GM21723 (cell line): ENCODE measurements at regions not wholly inside any gene's neighbourhood (a gene's known extent, or its start where the extent isn't known, plus 50 kb on each side); places are given as distances from the start of the nearest gene placed in this dataset.
"Not testable (repeated sequence)": the region's sequence is repeated elsewhere in the genome, so short reads cannot be mapped to it uniquely, and the experiment has no call there.

ENCODE experiments used
- ATAC-seq: cut with Tn5 transposase; IDR thresholded peaks from one replicate; pipeline ENCODE4 v1.9.1; 2021; ENCODE audit warnings: mild to moderate bottlenecking, moderate library complexity; ENCODE audit not compliant: unreplicated experiment

DNA sequence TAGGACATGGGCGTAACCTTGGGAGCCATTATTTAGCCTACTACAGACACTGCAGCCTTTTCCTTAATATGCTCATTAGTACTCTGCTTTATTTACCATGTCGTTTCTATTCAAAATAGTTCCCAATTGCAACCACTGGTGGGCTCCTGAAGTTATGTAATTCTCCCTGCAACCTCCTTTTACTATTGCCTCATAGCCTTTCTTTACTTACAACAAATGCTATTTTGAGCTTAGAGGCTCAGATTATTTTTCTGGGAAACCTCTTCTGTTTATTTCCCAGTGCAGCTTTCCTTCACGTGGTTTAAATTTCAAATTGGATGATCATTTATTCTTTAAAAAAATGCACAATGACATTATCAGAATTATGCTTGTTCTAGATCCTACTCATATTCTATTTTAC lies 492.3 kb upstream of the TMEFF2 start:
- no peak for ATAC-seq

- not testable (repeated sequence) for ATAC-seq
These were observed 487.8 kb upstream of the TMEFF2 start for GRCh38 chr2:192682511-192682910.

DNA sequence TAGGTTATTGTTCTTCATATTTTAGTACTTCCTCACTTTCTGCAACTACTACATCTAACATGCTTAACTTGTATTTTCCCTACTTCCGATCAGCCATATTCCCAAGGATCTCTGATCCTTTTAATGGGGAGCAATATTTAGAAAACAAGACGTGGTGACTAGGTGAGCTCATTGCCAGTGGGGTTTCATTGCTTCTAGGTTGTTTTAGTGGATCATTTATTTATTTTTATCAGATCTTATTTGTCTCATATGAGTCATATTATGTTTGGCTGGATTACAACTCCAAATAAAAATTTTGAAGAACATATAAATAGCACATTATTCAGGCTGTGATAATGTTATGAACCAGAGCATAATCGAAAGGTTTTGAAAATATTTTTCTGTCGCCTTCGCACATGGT lies 480.9 kb upstream of the TMEFF2 start:
- ATAC-seq, result no peak

DNA sequence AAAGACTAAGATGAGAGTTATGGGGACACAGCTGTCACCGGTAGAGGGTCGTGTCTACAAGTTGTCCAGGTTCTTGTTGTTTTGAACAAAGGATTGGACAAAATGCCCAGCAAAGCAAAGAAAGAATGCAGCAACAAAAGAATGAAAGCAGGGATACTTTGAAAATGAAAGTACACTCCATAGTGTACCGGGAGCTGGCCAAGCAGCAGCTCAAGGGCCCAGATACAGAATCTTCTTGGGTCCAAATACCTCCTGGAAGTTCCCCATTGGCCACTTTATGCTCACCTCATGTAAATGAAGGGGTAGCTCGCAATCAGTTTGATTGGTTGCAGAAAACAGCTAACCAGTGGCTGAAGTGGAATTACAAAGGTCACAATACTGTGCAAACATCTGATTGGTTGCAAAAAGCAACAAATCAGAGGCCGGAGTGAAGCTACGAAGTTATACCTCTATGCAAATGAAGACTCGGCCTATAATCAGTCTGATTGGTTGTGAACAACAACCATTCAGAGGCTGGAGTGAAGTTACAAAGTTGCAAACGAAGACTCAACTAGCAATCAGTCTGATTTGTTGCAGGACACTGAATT lies 474.9 kb upstream of the TMEFF2 start:
- ATAC-seq, result no peak

DNA sequence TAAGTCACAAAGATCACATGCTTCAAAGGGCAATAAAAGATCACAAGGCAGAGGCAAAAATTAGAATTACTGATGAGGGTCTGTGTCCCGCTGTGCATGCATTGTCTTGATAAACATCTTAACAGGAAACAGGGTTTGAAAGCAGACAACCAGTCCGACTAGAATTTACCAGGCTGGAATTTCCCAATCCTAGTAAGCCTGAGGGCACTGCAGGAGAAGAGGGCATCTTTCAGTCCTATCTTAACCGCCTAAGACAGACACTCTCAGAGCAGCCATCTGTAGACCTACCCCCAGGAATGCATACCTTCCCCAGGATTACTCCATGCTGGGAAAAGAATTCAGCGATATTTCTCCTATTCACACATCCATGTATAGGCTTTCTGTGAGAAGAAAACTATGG lies 465.8 kb upstream of the TMEFF2 start:
- not testable (repeated sequence) for ATAC-seq

GRCh38 chr2:192657362-192657761 lies 462.6 kb upstream of the TMEFF2 start:
- ATAC-seq, result no peak

DNA sequence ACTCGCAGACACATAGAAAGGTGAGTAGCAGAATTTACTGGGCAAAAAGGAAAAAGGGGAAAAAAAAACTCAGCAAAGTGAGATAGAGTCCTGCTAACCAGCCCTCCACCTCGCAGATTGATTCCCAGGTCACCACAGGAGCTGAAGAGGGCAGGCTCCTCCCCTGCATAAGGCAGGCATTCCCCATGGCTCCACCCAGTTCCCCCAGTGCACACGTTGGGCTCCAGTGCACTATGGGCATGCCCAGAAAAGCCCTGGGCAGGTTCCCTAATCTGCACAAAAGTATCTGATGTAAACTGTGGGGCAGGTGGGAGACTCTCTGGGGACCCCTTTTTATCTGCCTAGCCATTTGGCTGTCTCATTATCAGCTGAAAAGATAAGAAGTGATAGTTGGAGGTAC lies 461.2 kb upstream of the TMEFF2 start:
- no peak for ATAC-seq

GRCh38 chr2:192645811-192646598 lies 451.3 kb upstream of the TMEFF2 start:
- no peak for ATAC-seq

DNA sequence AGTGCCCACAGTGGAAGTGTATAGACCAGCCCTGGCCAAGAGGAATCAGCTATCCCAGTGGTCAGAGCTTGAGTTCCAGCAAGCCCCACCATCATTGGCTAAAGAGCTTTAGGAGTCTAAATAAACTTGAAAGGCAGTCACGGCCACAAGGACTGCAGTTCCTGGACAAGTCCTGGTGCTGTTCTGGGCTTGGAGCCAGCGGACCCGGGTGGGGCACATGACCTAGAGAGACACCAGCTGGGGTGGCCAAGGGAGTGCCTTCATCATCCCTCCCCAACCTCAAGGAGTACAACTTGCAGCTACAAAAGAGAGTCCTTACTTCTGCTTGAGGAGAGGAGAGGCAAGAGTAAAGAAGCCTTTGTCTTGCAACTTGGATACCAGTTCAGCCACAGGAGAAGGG lies 439.8 kb upstream of the TMEFF2 start:
- ATAC-seq, result no peak

DNA sequence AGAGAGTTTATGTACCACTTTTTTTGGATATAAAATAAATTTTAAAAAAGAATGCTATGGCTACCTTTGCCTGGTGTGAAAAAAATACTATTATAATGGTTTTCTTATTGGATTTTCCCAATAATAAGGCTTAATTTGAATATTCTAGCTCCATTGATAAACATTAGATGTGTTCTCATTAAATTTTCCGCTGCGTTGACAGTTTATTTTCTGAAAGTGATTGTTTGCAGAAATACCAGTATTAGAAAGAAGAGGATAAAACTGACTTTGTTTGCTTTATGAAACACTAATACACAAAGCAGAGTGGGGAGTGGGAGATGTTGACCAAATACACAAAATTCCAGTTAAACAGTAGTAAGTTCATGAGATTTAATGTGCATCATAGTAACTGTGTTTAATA lies 433.3 kb upstream of the TMEFF2 start:
- no peak for ATAC-seq

- ATAC-seq, result no peak
These were observed 420.4 kb upstream of the TMEFF2 start for GRCh38 chr2:192615105-192615504.

GRCh38 chr2:192604295-192604694 lies 409.6 kb upstream of the TMEFF2 start:
- no peak for ATAC-seq

DNA sequence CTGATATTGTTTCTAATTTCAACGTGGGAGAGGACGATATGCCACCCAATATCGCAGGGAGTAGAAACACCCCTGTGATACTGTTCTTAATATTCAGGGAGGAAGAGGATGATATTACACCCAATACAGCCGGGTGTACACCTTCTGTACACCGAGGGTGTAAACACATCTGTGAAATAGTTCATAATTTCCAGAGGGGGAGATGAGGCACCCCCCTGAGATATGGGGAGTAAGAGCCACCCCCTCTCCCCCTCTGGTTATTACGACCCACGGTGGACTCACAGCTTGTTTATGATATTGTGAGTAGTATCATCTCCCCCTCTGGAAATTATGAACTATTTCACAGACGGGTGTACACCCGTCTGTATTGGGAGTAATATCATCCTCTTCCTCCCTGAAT lies 403.9 kb upstream of the TMEFF2 start:
- ATAC-seq, result not testable (repeated sequence)

DNA sequence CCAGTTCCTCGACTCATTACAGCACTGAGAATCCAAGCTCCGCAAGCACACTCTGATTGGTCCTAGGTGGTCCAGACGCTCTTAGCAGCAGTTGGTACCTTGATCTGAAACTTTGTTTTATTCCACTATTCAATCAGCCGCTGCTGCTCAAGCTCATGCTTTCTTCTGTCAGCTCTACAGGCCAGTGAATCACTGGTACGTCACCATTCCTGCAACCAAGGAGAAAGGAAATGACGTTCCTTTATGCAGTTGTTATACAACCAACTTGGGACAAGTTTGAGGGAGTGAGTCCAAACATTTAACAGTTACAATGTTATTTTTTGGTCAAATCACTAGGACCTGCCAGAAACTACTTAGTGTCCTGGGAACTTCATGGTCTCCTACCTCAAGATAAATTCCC lies 398.8 kb upstream of the TMEFF2 start:
- ATAC-seq, result no peak

DNA sequence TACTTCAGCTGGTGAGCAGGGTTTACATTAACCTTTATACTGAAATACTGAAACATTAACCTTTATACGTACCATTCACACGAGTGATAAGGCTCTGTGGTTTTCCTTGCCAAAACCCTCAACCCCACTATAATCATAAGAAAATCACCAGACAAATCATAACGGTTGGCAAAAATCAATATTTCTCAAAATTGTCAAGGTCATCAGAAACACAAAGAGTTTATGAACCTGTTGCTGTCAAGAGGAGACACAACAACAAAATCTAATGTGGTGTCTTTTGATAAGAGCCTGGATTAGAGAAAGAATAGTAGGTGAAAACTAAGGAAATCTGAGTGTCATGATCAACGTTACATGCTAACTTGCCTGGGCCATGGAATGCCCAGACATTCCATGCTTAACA lies 396.9 kb upstream of the TMEFF2 start:
- ATAC-seq, result no peak

GRCh38 chr2:192585418-192585817 lies 390.7 kb upstream of the TMEFF2 start:
- no peak for ATAC-seq

DNA sequence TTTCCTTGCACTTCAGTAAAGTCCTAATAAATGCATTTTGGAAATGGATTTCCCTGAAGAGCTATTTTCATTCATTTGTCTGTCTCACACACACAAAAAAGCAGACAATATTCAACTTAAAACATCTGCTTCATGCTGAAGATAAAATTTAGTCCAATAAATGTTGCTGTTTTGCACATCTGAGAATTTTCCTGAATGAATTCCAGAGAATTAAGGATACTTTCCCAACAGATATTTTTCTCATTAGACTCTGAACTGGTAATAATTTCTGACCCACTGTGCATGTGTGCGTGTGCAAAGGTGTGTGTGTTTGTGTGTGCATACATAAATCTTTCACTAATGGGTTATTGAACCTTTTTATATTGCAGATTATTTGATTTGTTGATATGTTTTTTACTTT lies 390.2 kb upstream of the TMEFF2 start:
- no peak for ATAC-seq

DNA sequence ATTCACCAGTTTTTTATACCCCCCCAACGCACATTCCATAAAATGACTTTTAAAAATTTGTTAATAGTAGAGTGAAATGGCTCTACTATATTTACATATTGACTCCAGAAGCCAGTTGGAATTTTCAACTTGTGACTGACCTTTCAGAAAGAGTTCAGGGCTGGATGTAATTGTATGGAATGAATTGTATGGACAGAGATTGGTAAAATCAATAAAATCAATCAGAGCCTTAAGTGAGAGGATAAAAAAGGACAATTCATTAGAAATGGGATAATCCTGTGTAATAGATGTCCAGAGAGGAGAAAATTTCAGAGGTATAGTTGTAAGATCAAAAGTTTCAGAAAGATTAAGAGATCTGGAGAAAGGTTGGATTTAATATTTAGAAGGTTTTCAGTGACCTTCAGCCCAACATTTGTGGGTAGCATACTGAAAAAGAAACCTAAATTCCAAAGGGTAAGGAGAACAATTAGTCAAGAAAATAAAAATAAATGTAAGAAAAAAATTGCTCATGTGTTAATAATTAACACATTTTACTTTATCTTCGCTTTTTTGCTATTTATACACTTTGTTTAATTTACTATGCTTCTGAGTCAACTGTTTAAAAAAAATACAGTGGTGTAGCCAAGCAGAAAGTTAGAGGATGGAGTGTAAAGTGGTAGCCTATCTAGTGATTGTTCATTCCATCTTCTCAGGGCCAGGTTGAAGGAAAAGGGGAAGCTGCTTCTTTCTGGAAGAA lies 385.4 kb upstream of the TMEFF2 start:
- ATAC-seq, result no peak

GRCh38 chr2:192578780-192579179 lies 384.0 kb upstream of the TMEFF2 start:
- no peak for ATAC-seq

DNA sequence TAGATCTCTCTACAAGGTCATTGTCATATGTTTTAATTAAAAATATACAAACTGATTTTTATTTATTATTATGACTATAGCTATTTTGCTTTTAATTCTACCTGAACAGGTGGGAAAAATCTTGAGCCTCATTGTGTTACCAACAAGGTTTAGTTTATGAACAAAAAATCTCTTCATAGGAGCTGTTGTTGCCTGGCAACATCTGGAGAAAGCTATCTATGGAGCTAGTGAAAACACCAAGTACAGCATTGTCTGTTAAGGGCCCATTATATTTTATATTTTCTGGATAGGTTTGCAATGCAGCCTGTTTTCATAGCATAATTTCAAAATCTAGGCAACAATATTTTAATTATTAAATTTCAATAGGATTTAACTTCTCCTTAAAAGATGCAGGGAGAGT lies 383.0 kb upstream of the TMEFF2 start:
- no peak for ATAC-seq

DNA sequence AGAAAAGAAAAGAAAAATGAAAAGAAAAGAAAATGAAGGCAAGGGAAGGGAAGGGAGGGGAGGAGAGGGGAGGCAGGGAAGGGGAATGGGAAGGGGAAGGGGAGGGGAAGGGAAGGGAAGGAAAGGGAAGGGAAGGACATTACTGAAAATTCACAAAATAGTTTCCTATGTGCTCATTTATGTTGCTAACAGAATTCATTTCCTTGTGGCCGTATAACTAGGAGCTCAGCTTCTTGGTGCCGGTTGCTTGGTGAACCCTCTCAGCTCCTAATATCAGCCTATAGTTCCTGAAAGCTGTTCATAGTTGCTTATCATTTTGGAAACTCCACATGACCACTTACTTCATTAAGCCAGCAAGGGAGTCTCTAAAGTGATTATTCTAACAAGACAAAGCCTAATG lies 379.8 kb upstream of the TMEFF2 start:
- no peak for ATAC-seq

DNA sequence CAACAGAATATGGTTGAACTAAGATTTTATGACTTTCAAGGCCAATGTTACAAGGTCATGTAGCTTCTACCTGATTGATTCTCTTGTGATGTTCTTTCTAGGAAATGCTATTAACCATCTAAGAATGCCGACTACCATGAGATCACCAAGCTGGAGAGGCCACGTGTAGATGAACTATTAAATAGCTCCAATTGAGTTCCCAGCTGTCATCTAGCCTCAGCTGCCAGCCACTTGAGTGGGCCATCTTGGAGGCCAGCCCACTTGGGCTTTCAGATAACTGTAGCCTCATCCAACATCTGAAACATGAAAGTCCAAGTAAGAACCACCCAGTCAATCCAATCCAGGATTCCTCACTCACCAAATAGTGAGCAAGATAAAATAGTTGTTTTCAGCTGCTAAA lies 376.9 kb upstream of the TMEFF2 start:
- ATAC-seq, result no peak
